Loucy (cell line): ENCODE measurements at regions not wholly inside any gene's neighbourhood (a gene's known extent, or its start where the extent isn't known, plus 50 kb on each side); places are given as distances from the start of the nearest gene placed in this dataset.

Source experiments
- H2AFZ ChIP-seq: fragments of 200-600 bp; sonication (generic); 2 replicates; pipeline ENCODE4 v1.6.0; 2016; ENCODE audit warnings: antibody characterized with exemption, mild to moderate bottlenecking, low read length, moderate library complexity
- H3F3A ChIP-seq: fragments of 200-600 bp; 2 replicates; pipeline ENCODE4 v1.6.0; 2016; ENCODE audit warnings: antibody characterized with exemption, low read depth, mild to moderate bottlenecking
- H3K27me3 ChIP-seq: fragments of 200-600 bp; sonication (generic); 2 replicates; pipeline ENCODE4 v1.6.1; 2014; ENCODE audit warnings: low read length, mild to moderate bottlenecking; ENCODE audit not compliant: insufficient read depth, poor library complexity, severe bottlenecking
- H3K36me3 ChIP-seq: fragments of 200-600 bp; sonication (generic); 2 replicates; pipeline ENCODE4 v1.6.1; 2016; ENCODE audit warnings: low read length; ENCODE audit not compliant: insufficient read depth
- H3K4me1 ChIP-seq: fragments of 200-600 bp; sonication (generic); 2 replicates; pipeline ENCODE4 v1.5.1; 2014; ENCODE audit warnings: low read length, mild to moderate bottlenecking; ENCODE audit not compliant: insufficient read depth, poor library complexity, severe bottlenecking
- H3K4me2 ChIP-seq: fragments of 200-600 bp; sonication (generic); 2 replicates; pipeline ENCODE4 v1.6.0; 2014; ENCODE audit warnings: antibody characterized with exemption, low read length, low read depth, mild to moderate bottlenecking; ENCODE audit not compliant: poor library complexity, severe bottlenecking
- H3K4me3 ChIP-seq: fragments of 200-600 bp; sonication (generic); 2 replicates; pipeline ENCODE4 v1.5.1; 2014; ENCODE audit warnings: low read length, mild to moderate bottlenecking, mixed read lengths; ENCODE audit not compliant: poor library complexity, severe bottlenecking
- H3K79me2 ChIP-seq: fragments of 200-600 bp; sonication (generic); 2 replicates; pipeline ENCODE4 v1.6.1; 2014; ENCODE audit warnings: low read length; ENCODE audit not compliant: insufficient read depth
- H3K9ac ChIP-seq: fragments of 200-600 bp; sonication (generic); 2 replicates; pipeline ENCODE4 v1.6.0; 2014; ENCODE audit warnings: mild to moderate bottlenecking, low read depth, low read length, moderate library complexity; ENCODE audit not compliant: poor library complexity, severe bottlenecking
- H3K9me2 ChIP-seq: fragments of 200-600 bp; sonication (generic); replicated peaks from 2 replicates; pipeline ENCODE4 v1.6.1; 2016; ENCODE audit warnings: low read depth, low read length, mixed read lengths
- H3K9me3 ChIP-seq: fragments of 200-600 bp; sonication (generic); 2 replicates; pipeline ENCODE4 v1.6.1; 2014; ENCODE audit warnings: mild to moderate bottlenecking, antibody characterized with exemption, low read length, low read depth; ENCODE audit not compliant: insufficient read depth
- H4K20me1 ChIP-seq: fragments of 200-600 bp; sonication (generic); 2 replicates; pipeline ENCODE4 v1.6.0; 2014; ENCODE audit warnings: antibody characterized with exemption, low read length, mild to moderate bottlenecking; ENCODE audit not compliant: insufficient read depth, poor library complexity, severe bottlenecking
- EZH2phosphoT487 ChIP-seq: fragments of 200-600 bp; IDR thresholded peaks from 2 replicates; pipeline ENCODE4 v1.6.1; 2018; ENCODE audit warnings: antibody characterized with exemption, mild to moderate bottlenecking, moderate library complexity, borderline replicate concordance
- TF ChIP-seq, protein P1 (sequence below): fragments of 200-600 bp; sonication (generic); conservative IDR thresholded peaks from 2 replicates; pipeline ENCODE4 v1.5.1; 2014; ENCODE audit warnings: mild to moderate bottlenecking, antibody characterized with exemption, low read length

DNA sequence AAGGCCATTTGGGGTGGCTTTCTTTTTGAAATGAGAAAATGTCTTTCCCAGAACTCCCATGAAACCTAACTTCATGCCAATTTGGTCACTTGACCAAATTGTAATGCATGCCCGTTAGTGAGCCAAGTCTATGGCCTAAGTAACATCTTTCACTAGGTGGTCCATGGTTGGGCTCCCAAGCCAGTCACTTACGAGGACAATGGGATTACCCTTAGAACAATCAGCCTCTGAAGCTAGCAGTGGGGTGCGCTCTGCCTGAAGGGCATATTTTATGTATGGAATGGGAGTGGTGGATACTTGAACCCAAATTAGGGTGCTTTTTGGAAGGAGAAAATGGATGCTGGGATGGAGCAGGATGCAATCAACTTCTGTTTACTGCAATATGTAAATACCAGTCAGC lies 127.4 kb upstream of the GOLIM4 start:
- H3K36me3 ChIP-seq = no peaks in the 10 kb centered on the region
- H3K9me3 ChIP-seq = no peaks in the 10 kb centered on the region
- H3K9me2 ChIP-seq = no peaks in the 10 kb centered on the region
- H3K79me2 ChIP-seq = no peaks in the 10 kb centered on the region
- no peaks in the 10 kb centered on the region for H3F3A ChIP-seq
- no peak overlapping the region for H3K9ac ChIP-seq
- no peak overlapping the region for H3K4me2 ChIP-seq
- TF ChIP-seq EZH2phosphoT487 = no peak
- TF ChIP-seq, protein P1, sequence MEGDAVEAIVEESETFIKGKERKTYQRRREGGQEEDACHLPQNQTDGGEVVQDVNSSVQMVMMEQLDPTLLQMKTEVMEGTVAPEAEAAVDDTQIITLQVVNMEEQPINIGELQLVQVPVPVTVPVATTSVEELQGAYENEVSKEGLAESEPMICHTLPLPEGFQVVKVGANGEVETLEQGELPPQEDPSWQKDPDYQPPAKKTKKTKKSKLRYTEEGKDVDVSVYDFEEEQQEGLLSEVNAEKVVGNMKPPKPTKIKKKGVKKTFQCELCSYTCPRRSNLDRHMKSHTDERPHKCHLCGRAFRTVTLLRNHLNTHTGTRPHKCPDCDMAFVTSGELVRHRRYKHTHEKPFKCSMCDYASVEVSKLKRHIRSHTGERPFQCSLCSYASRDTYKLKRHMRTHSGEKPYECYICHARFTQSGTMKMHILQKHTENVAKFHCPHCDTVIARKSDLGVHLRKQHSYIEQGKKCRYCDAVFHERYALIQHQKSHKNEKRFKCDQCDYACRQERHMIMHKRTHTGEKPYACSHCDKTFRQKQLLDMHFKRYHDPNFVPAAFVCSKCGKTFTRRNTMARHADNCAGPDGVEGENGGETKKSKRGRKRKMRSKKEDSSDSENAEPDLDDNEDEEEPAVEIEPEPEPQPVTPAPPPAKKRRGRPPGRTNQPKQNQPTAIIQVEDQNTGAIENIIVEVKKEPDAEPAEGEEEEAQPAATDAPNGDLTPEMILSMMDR = no peak
- no peaks in the 10 kb centered on the region for H4K20me1 ChIP-seq
- no peaks in the 10 kb centered on the region for H3K4me1 ChIP-seq
- no peak overlapping the region for H2AFZ ChIP-seq
- H3K27me3 ChIP-seq = no peaks in the 10 kb centered on the region
- H3K4me3 ChIP-seq = no peak overlapping the region

DNA sequence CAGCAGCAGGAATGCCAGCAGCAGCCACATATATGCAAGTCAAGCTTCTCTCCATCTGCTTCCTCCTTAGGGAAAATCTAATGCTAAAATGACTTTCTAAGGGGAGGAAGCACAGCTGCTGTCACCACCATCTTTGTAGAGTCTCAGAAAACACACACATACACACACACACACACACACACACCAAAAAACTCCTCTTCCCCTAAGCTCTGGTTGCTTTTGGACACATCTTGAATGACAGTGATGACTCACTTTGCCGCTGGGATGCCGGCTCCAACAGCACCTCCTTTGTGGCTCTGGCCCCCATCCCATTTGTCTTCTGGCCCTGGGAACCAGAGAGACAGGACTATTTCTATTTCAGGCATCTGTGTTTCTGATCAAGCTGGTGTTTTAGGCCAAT lies 124.8 kb upstream of the GOLIM4 start:
- H3K79me2 ChIP-seq = no peaks in the 10 kb centered on the region
- H3K27me3 ChIP-seq = no peaks in the 10 kb centered on the region
- no peaks in the 10 kb centered on the region for H4K20me1 ChIP-seq
- no peak overlapping the region for H3K4me3 ChIP-seq
- H3K9ac ChIP-seq = no peak overlapping the region
- H3K9me2 ChIP-seq = no peaks in the 10 kb centered on the region
- no peaks in the 10 kb centered on the region for H3K4me1 ChIP-seq
- TF ChIP-seq EZH2phosphoT487 = no peak
- TF ChIP-seq, protein P1 = no peak
- no peaks in the 10 kb centered on the region for H3K36me3 ChIP-seq
- no peaks in the 10 kb centered on the region for H3F3A ChIP-seq
- no peaks in the 10 kb centered on the region for H3K9me3 ChIP-seq
- H2AFZ ChIP-seq = no peak overlapping the region
- H3K4me2 ChIP-seq = no peak overlapping the region

DNA sequence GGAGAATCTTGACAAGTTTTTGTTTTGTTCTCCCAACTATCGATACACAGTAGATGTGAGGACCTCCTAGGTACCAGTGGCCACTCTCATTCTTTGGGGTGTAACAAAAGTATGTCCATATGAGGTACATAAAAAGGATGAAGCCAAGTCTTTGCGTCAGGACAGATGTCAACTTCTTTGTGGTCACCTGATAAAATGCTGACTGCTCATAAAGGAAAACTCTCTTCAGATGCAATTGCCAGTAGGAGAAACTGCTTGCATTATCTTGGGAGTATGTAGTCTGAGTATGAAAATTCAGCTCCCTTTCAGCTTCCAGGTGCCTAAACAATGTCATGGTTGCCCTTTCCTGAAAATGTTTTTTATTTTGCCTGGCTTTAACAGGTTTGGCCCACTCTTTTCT lies 123.8 kb upstream of the GOLIM4 start:
- no peaks in the 10 kb centered on the region for H4K20me1 ChIP-seq
- H3K4me1 ChIP-seq = no peaks in the 10 kb centered on the region
- H3F3A ChIP-seq = no peaks in the 10 kb centered on the region
- no peaks in the 10 kb centered on the region for H3K27me3 ChIP-seq
- H3K36me3 ChIP-seq = no peaks in the 10 kb centered on the region
- no peak overlapping the region for H3K4me2 ChIP-seq
- no peaks in the 10 kb centered on the region for H3K9me3 ChIP-seq
- TF ChIP-seq EZH2phosphoT487 = no peak
- TF ChIP-seq, protein P1 = no peak
- no peaks in the 10 kb centered on the region for H3K9me2 ChIP-seq
- H3K79me2 ChIP-seq = no peaks in the 10 kb centered on the region
- H3K4me3 ChIP-seq = no peak overlapping the region
- no peak overlapping the region for H2AFZ ChIP-seq
- no peak overlapping the region for H3K9ac ChIP-seq
